Stimulated activated naive CD8-positive, alpha-beta T cell treated with anti-CD3 and anti-CD28 coated beads, Interleukin-15, Interleukin-2, amounts not matched to agents 100 U/mL and 50 U/mL, for 24 hours (primary cell): ENCODE measurements at regions not wholly inside any gene's neighbourhood (a gene's known extent, or its start where the extent isn't known, plus 50 kb on each side); places are given as distances from the start of the nearest gene placed in this dataset.

Experiments
- ATAC-seq: fragments of 150-1000 bp; cut with Tn5 transposase; one replicate; pipeline ENCODE4 v1.10.0; 2021
- DNase-seq: peaks from one replicate; pipeline ENCODE4 v3.0.0; 2021

DNA sequence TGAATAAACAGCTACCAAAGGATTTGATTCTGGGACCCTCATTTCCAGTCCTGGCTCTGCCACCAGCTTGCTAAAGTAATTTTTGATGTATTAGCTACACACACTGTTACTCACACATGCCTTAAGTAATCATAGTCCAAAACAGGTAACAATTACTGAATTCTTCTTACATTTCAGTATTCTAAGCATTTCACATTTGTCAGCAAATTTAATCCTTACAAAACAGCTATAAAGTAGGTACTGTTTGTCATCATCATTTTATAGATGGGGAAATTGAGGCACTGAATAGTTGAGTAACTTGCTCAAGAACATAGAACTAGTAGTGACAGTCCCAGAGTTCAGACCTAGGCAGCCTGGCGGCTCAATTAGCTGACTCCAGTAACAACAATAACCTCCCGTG, 272.6 kb downstream of the QKI start:
- DNase-seq (no peak), ATAC-seq (no peak)

GRCh38 chr6:163686301-163686700, 271.8 kb downstream of the QKI start:
- DNase-seq = no peak
- ATAC-seq = no peak

DNA sequence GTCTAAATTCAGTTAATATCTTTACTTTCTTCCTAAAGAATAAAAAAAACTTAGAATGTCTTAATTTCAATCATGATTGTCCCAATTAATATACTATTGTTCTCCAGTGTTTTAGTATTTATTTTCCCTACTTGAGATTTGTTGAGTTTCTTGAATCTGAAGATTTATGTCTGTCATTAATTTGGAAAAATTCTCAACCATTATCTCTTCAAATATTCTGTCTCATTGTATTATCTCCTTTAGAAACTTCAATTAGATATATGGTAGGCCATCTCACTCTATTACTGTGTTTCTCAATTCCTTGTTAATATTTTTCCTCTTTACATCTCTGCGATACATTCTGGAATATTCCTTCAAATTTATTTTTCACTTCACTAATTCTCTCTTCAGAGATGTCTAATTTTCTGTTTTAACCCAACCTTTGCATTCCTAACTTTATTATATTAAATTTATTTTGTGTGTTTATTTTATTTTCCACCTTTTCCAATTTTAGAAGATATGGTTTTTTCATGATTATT, 268.6 kb downstream of the QKI start:
- DNase-seq (no peak), ATAC-seq (no peak)

- no peak for DNase-seq
These were observed 265.2 kb downstream of the QKI start for GRCh38 chr6:163679753-163680152.

GRCh38 chr6:163679012-163679660, 264.6 kb downstream of the QKI start:
- ATAC-seq (no peak), DNase-seq (no peak)

More at GRCh38 chr6:163679753-163680152, 265.2 kb downstream of the QKI start:
- no peak for ATAC-seq

DNA sequence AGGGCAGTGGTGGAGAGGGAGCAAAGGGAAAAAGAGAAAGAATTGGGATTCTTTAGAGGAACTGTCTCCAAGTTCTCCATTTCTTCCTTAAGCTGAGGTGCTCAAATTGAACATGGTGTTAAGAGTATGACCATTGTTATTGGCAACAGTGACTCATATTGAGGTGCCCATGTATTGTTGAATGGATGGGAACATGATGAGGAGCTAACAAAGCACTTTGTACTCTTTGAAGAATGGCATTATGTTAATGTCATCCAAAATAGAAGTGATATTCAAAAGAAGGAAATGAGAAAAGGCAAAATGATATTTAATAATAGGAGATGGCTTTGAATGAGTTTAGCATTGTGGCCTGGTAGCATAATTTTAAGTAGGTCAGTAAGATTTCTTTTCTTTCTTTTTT, 261.1 kb downstream of the QKI start:
- DNase-seq (no peak), ATAC-seq (no peak)

GRCh38 chr6:163672710-163673109, 258.2 kb downstream of the QKI start:
- ATAC-seq = no peak
- DNase-seq = no peak

- ATAC-seq (no peak), DNase-seq (no peak)
These were observed 257.3 kb downstream of the QKI start for GRCh38 chr6:163671791-163672190.

DNA sequence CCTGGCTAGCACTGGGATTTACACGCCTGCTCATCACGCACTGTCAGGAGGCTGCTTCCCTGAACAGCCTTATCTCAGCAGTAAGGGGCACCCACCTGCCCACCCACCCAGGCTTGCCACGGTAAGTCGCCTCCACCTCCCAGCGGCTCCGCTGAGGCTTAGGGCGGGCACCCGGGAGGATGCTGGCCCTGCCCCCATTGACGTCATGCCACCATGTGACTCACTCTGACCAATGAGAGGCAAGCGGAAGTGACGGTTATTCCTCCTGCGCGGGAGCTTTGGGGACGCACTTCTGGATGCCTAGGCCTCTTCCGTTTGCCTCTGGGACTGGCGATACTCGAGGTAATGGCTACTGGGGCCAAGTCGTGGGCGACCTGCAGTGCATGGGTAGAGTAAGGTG, 256.8 kb downstream of the QKI start:
- ATAC-seq (no peak), DNase-seq (no peak)

GRCh38 chr6:163670336-163670735, 255.8 kb downstream of the QKI start:
- ATAC-seq (no peak), DNase-seq (no peak)

DNA sequence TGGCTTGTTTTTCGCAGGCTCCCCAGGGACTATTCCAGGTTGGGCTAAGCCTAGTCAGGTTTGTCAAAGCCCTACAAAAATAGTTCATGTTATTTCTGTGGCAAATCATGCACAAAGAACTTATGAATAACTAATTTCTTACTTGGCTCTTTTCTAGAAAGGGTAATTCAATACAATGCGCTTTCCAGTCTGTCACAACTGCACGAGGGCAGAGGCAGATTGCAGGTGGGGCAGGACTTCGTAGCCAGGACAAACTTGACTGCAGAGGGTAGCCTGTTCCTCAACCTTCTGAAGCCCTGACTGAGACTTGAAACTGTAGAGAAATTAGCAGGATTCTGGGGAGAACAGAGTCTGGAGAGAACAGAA, 253.5 kb downstream of the QKI start:
- no peak for ATAC-seq
- DNase-seq = no peak

DNA sequence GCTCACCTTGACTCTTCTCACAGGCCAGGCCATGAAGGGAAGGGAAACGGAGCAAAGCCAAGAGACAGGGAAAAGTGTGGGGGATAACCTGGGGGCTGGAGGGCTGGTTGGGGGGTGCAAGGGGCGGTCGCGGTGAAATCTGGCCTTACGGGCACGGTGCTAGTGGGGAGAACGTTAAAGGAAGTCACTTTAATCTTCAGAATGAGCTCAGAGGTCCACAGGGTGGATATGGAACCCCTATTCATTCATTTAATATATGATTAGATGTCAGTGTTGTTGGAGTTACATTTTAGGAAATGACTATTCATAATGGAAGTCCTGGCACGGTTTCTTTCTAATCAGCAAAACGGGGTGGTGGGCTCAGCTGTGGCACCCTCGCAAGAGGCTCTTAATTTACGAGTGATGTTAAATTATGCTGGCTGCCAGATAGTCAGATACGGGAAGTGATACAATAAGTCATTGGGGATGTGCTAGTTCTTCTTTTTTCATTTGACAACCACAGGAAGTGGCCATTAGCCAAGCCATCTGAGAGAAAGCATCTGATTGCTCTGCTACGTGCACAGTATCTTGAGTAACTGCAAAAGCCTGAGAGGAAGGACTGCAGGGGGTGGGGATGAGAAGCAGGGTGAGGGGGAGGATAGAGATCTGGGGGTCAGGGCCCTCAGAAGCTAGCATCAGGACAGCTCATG, 253.0 kb downstream of the QKI start:
- ATAC-seq (peak; percentile 33), DNase-seq (peak; percentile 12)

- no peak for ATAC-seq
- DNase-seq = no peak
These were observed 250.9 kb downstream of the QKI start for GRCh38 chr6:163665464-163665863.

- DNase-seq (no peak), ATAC-seq (no peak)
These were observed 249.1 kb downstream of the QKI start for GRCh38 chr6:163663575-163663974.

- DNase-seq = no peak
These were observed 248.2 kb downstream of the QKI start for GRCh38 chr6:163662604-163663225.

GRCh38 chr6:163661272-163661671, 246.8 kb downstream of the QKI start:
- ATAC-seq (no peak), DNase-seq (no peak)

More at GRCh38 chr6:163662604-163663225, 248.2 kb downstream of the QKI start:
- no peak for ATAC-seq

DNA sequence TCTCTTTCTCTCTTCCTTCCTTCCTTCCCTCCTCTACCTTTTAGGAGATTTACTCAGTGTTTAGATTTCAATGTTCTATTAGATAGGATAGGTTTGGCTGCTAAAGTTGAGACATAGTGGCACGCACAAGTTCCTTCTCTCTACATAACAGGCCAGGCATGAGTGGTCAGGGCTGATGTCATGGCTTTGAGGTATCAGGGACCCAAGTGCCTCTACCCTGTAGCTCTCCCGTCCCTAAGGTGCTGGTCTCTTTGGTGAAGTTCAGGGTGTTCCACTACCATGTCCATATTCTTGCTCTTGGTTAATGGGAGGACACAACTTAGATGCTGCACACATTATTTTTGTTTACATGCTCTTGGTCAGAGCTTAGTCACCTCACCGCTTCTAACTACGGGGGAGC, 245.3 kb downstream of the QKI start:
- DNase-seq (no peak), ATAC-seq (no peak)

DNA sequence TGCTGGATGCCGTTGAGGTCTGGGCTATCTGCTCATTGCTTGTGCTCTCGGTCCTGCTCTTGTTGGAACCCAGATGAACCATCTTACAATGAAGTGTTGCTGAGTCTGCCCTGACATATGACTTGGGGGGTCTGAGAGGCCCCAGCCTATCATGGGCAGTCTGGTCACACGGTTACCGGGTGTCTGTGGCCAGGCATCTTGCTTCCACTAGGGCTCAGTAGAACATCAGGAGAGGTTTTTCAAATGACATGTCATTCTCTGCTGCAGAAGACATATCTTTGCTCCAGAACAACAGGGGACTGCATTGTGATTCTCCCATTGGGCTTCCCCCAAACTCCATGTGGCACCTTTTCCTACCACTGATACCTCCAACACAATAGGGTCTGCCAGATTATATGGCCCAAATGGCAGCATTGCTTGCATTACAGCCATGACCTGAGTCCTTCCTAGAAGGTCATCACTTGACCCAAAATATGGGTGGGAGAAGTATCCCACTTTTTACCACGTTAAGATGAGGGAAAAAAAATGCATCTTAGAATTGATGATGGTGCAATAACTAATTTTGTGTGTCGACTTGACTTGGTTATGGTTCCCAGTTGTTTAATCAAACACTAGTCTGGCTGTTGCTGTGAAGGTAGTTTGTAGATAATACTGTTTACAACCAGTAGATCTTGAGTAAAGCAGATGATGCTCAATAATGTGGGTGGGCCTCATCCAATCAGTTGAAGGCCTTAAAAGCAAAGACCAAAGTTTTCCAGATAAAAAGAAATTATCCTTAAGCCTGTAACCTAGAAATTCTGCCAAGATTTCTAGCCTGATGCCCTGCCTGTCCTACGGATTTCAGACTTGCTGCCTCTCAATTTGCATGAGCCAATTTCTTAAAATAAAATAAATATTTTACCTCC, 241.0 kb downstream of the QKI start:
- ATAC-seq (no peak), DNase-seq (no peak)

GRCh38 chr6:163651915-163652668, 237.6 kb downstream of the QKI start:
- DNase-seq (no peak), ATAC-seq (no peak)

- ATAC-seq (no peak), DNase-seq (no peak)
These were observed 236.9 kb downstream of the QKI start for GRCh38 chr6:163651426-163651825.

GRCh38 chr6:163648868-163649267, 234.3 kb downstream of the QKI start:
- ATAC-seq (no peak), DNase-seq (no peak)

DNA sequence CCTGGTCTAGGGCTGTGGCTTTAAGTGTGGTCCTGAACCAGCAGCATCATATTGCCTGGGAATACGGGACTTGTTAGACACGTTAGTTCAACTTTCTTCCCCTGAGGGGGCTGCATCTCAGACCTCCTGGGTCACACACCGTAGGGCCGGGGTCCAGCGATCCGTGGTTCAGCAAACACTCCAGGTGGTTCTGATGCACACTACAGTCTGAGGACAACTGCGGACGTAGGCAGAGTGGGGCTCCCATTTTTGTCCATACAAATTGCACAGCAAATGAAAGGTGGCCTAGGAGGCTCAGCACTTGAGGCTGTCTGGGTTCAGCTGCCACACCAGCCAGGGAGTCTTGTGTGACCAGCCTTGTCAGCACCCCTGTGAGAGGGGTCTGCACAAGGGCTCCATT, 233.1 kb downstream of the QKI start:
- ATAC-seq (no peak), DNase-seq (no peak)
